ENCODE measurements at regions not wholly inside any gene's neighbourhood (a gene's known extent, or its start where the extent isn't known, plus 50 kb on each side); places are given as distances from the start of the nearest gene placed in this dataset.

- no peak for TF ChIP-seq POLR2A (IDR thresholded peaks at IDR 0.05; ENCODE audit: low read depth, low read length)
- no peak for TF ChIP-seq POLR2AphosphoS5 (IDR thresholded peaks at IDR 0.05; ENCODE audit: low read depth, low read length)
Measured at GRCh38 chr13:74847966-74848365, 634.0 kb downstream of the TBC1D4 start.

Measured in GM12892 (cell line).